PC-9 (cell line): ENCODE measurements at regions not wholly inside any gene's neighbourhood (a gene's known extent, or its start where the extent isn't known, plus 50 kb on each side); places are given as distances from the start of the nearest gene placed in this dataset.

Source experiments
- BruUV-seq: library from RNA; stranded (reverse); fragments of 400-500 nt; replicated peaks from 2 replicates; lab custom pipeline; 2021; lab: Mats Ljungman, UMichigan
- CTCF ChIA-PET: fragments of 300-600 bp; sonication (Branson Sonifier 250); formaldehyde crosslinking; loops from one replicate; lab custom pipeline; 2022; ENCODE audit warnings: antibody characterized with exemption; lab: Charles Lee
- POLR2A ChIA-PET: fragments of 300-600 bp; sonication (Branson Sonifier 250); formaldehyde crosslinking; loops from one replicate; lab custom pipeline; 2022; ENCODE audit warnings: antibody characterized with exemption; ENCODE audit not compliant: unreplicated experiment; lab: Charles Lee
- DNase-seq, 2 experiments: peaks; one replicate each; pipeline versions ENCODE4 v3.0.0 to v3.0.0-alpha.2; 2015 to 2022; ENCODE audit warnings: mixed read lengths in 1 of 2
- H2AFZ ChIP-seq: fragments of 200-600 bp; sonication (generic); 2 replicates; pipeline ENCODE4 v1.8.1; 2017; ENCODE audit warnings: antibody characterized with exemption
- H3F3A ChIP-seq: fragments of 200-600 bp; sonication (generic); 2 replicates; pipeline ENCODE4 v1.8.1; 2017; ENCODE audit warnings: antibody characterized with exemption, mild to moderate bottlenecking, low read depth; ENCODE audit not compliant: insufficient read depth
- H3K27ac ChIP-seq: fragments of 200-600 bp; sonication (generic); 2 replicates; pipeline ENCODE4 v1.6.1; 2016; ENCODE audit warnings: mixed run types
- H3K27me3 ChIP-seq: fragments of 200-600 bp; sonication (generic); 2 replicates; pipeline ENCODE4 v1.6.1; 2016; ENCODE audit warnings: low read depth, mixed run types; ENCODE audit not compliant: insufficient read depth
- H3K36me3 ChIP-seq: fragments of 200-600 bp; sonication (generic); 2 replicates; pipeline ENCODE4 v1.6.1; 2016; ENCODE audit warnings: low read depth, mixed run types
- H3K4me1 ChIP-seq: fragments of 200-600 bp; sonication (generic); replicated peaks from 2 replicates; pipeline ENCODE4 v1.6.1; 2016; ENCODE audit warnings: mixed run types; ENCODE audit not compliant: insufficient read depth
- H3K4me2 ChIP-seq: fragments of 200-600 bp; sonication (generic); 2 replicates; pipeline ENCODE4 v1.6.1; 2017; ENCODE audit warnings: mixed run types
- H3K4me3 ChIP-seq: fragments of 200-600 bp; sonication (generic); 2 replicates; pipeline ENCODE4 v1.6.1; 2016; ENCODE audit warnings: mixed run types
- H3K79me2 ChIP-seq: fragments of 200-600 bp; sonication (generic); 2 replicates; pipeline ENCODE4 v1.6.1; 2017; ENCODE audit warnings: low read depth, mixed run types
- H3K9me2 ChIP-seq: fragments of 200-600 bp; sonication (generic); 2 replicates; pipeline ENCODE4 v1.8.1; 2017; ENCODE audit warnings: mild to moderate bottlenecking; ENCODE audit not compliant: insufficient read depth
- H3K9me3 ChIP-seq: fragments of 200-600 bp; sonication (generic); 2 replicates; pipeline ENCODE4 v1.8.1; 2016; ENCODE audit warnings: low read depth; ENCODE audit not compliant: insufficient read depth
- H4K20me1 ChIP-seq: fragments of 200-600 bp; sonication (generic); 2 replicates; pipeline ENCODE4 v1.8.1; 2017; ENCODE audit not compliant: insufficient read depth
- EZH2 ChIP-seq: fragments of 200-600 bp; sonication (generic); IDR thresholded peaks from 2 replicates; pipeline ENCODE4 v1.8.0; 2017; ENCODE audit warnings: antibody characterized with exemption, low read depth
- intact Hi-C: fragments of 100-400 bp; cut with micrococcal nuclease; formaldehyde crosslinking; loops from one replicate; pipeline ENCODE4 v1.10.0; 2022; ENCODE audit not compliant: unreplicated experiment
- TF ChIP-seq, protein P1 (sequence below): fragments of 200-600 bp; sonication (generic); conservative IDR thresholded peaks from 2 replicates; pipeline ENCODE4 v1.6.1; 2017; ENCODE audit warnings: mixed run types, antibody characterized with exemption, mild to moderate bottlenecking, moderate library complexity

- intact Hi-C loops = no loop called here
- no peaks in the 10 kb centered on the region for H3F3A ChIP-seq
- H3K9me2 ChIP-seq = no peaks in the 10 kb centered on the region
- BruUV-seq = no TSS peak
- no peaks in the 10 kb centered on the region for H3K4me1 ChIP-seq
- no peaks in the 10 kb centered on the region for H3K79me2 ChIP-seq
- ChIA-PET CTCF (no interaction called here), POLR2A (no interaction called here)
- H3K27ac ChIP-seq = no peak overlapping the region
- H2AFZ ChIP-seq = no peak overlapping the region
- no peak for DNase-seq
- H3K36me3 ChIP-seq = no peaks in the 10 kb centered on the region
- peaks cover 40% of the 10 kb centered on the region for H3K27me3 ChIP-seq
- no peaks in the 10 kb centered on the region for H3K9me3 ChIP-seq
- no peak overlapping the region for H3K4me2 ChIP-seq
- TF ChIP-seq EZH2 = no peak
- TF ChIP-seq, protein P1, sequence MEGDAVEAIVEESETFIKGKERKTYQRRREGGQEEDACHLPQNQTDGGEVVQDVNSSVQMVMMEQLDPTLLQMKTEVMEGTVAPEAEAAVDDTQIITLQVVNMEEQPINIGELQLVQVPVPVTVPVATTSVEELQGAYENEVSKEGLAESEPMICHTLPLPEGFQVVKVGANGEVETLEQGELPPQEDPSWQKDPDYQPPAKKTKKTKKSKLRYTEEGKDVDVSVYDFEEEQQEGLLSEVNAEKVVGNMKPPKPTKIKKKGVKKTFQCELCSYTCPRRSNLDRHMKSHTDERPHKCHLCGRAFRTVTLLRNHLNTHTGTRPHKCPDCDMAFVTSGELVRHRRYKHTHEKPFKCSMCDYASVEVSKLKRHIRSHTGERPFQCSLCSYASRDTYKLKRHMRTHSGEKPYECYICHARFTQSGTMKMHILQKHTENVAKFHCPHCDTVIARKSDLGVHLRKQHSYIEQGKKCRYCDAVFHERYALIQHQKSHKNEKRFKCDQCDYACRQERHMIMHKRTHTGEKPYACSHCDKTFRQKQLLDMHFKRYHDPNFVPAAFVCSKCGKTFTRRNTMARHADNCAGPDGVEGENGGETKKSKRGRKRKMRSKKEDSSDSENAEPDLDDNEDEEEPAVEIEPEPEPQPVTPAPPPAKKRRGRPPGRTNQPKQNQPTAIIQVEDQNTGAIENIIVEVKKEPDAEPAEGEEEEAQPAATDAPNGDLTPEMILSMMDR = 0 out of 2 replicates have a peak, but pooled peaks have one; percentile 12
- no peaks in the 10 kb centered on the region for H4K20me1 ChIP-seq
- no peak overlapping the region for H3K4me3 ChIP-seq
Observed at GRCh38 chr2:7429733-7430132, 512.5 kb downstream of the RNF144A start.

DNA sequence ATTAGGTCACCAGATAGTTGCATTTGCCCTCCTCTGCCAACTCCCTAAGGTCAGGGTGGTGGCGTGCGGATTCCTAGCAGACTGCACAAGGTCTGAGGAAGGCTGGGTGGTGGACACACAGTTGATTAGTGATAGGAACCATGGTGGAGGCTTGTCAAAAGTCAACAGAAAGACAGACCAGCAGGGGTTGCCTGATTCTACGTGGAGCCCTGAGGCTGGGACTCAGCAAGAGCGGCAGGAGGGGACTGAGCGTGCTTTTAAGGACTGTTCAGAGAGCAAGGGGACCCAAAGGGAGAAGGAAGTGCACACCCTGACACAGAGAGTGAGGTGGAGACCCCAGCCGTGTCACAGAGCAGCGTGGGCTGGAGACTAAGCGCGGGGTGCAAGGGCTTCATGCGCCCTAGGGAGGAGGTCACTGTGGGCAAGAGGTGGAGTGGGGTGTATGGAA, 513.2 kb downstream of the RNF144A start:
- no peaks in the 10 kb centered on the region for H3K4me1 ChIP-seq
- H4K20me1 ChIP-seq = no peaks in the 10 kb centered on the region
- H3K36me3 ChIP-seq = no peaks in the 10 kb centered on the region
- CTCF ChIA-PET = no interaction called here
- no peak overlapping the region for H2AFZ ChIP-seq
- H3K9me3 ChIP-seq = no peaks in the 10 kb centered on the region
- no peaks in the 10 kb centered on the region for H3K9me2 ChIP-seq
- H3K27me3 ChIP-seq = peaks cover 41% of the 10 kb centered on the region; the same call in 1 of the 2 replicates
- H3K79me2 ChIP-seq = no peaks in the 10 kb centered on the region
- no peak for DNase-seq
- H3K4me2 ChIP-seq = no peak overlapping the region
- H3F3A ChIP-seq = no peaks in the 10 kb centered on the region
- BruUV-seq = no TSS peak
- H3K27ac ChIP-seq = no peak overlapping the region
- no peak overlapping the region for H3K4me3 ChIP-seq
- intact Hi-C loops = no loop called here
- TF ChIP-seq, protein P1 = no peak
- TF ChIP-seq EZH2 = no peak
- POLR2A ChIA-PET = no interaction called here

DNA sequence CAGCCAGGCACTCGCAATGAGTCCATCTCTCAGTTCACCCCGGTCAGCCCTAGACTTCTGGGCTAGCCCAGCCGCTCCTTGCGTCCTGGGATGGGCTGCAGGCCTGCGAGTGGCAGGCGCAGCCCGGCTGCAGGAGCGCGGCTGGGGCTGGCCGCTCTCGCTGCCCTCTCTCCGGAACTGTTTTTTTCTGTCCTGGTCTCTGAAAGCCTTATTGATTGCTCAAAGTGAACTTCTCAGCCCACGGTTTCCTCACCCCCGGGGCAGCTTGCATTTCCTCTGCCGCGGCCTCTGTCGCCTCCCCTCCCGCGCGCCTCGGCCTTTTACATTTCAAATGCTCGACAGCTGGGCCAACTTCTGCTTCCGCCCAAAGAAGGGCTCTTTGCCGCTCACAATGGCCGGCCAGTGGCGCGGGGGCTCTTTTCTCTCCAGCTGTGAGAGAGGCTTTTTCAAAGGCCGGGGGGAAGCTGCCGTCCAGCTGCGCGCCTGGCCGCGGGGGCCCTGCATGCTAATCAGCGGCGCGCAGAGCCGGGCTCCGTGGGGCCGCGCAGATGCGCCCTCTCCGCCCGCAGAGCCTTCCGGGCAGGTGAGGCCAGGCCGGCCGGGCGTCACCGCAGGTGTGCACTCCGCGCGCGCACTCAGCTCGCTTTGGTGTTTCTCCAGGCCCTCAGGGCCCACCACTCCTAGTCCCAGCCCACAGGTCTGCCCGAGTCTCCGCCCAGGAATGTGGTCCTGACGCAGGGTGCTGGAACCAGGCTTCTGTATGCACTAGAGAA, 513.8 kb downstream of the RNF144A start:
- H3K27me3 ChIP-seq = peaks cover 47% of the 10 kb centered on the region; the same call in 1 of the 2 replicates
- intact Hi-C loops = no loop called here
- no peak overlapping the region for H2AFZ ChIP-seq
- no peaks in the 10 kb centered on the region for H3K36me3 ChIP-seq
- H3K9me2 ChIP-seq = no peaks in the 10 kb centered on the region
- ChIA-PET POLR2A (no interaction called here), CTCF (no interaction called here)
- no peaks in the 10 kb centered on the region for H3K9me3 ChIP-seq
- no peak overlapping the region for H3K27ac ChIP-seq
- no peaks in the 10 kb centered on the region for H3K4me1 ChIP-seq
- TF ChIP-seq, protein P1 = no peak
- no peak for TF ChIP-seq EZH2
- no peak overlapping the region for H3K4me2 ChIP-seq
- H3F3A ChIP-seq = no peaks in the 10 kb centered on the region
- no TSS peak for BruUV-seq
- DNase-seq = no peak
- no peaks in the 10 kb centered on the region for H3K79me2 ChIP-seq
- H3K4me3 ChIP-seq = no peak overlapping the region
- no peaks in the 10 kb centered on the region for H4K20me1 ChIP-seq
